Adrenal gland (tissue), 5 donors: ENCODE measurements at regions not wholly inside any gene's neighbourhood (a gene's known extent, or its start where the extent isn't known, plus 50 kb on each side); places are given as distances from the start of the nearest gene placed in this dataset.

ENCODE experiments used
- POLR2A ChIP-seq, 2 donors: fragments of 450-650 bp; IDR thresholded peaks; one replicate each; pipeline ENCODE4 v1.6.1; 2017; ENCODE audit warnings: antibody characterized with exemption in 2 of 2, mild to moderate bottlenecking in 2 of 2, moderate library complexity in 1 of 2
- TF ChIP-seq, protein P1 (sequence below), 6 experiments: fragments of 450-650 bp in 4 of 6; fragments of 200-600 bp in 2 of 6; sonication (generic) in 1 of 6; IDR thresholded peaks; 1 replicate in 5 of 6; 2 replicates in 1 of 6; pipeline versions ENCODE4 v1.5.1 to v1.8.0; 2016 to 2021; ENCODE audit warnings: antibody characterized with exemption in 6 of 6, mild to moderate bottlenecking in 2 of 6, moderate library complexity in 1 of 6
- donor health status: DM: no; HTN: no; CAD: no.

DNA sequence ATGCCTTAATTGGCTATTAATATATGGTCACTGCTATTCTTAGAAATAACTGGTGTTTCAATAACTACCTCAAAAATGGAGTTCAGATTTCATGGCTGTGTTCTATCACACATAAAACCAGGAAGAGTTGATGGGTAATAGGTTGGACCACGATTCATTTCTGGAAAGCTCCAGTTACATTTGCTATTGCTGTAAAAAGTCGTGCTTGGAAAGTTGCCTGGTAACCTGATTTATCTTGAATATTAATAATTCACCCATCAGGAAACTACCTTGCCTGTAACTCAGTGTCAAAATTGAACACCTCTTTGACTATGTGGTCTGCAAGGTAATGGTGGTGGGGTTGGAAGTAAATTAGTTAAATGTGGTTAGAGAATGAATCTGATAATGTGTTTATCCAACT lies 104.7 kb upstream of the IFNG-AS1 start:
- no peak for TF ChIP-seq POLR2A (IDR thresholded peaks at IDR 0.05)
- TF ChIP-seq, protein P1, sequence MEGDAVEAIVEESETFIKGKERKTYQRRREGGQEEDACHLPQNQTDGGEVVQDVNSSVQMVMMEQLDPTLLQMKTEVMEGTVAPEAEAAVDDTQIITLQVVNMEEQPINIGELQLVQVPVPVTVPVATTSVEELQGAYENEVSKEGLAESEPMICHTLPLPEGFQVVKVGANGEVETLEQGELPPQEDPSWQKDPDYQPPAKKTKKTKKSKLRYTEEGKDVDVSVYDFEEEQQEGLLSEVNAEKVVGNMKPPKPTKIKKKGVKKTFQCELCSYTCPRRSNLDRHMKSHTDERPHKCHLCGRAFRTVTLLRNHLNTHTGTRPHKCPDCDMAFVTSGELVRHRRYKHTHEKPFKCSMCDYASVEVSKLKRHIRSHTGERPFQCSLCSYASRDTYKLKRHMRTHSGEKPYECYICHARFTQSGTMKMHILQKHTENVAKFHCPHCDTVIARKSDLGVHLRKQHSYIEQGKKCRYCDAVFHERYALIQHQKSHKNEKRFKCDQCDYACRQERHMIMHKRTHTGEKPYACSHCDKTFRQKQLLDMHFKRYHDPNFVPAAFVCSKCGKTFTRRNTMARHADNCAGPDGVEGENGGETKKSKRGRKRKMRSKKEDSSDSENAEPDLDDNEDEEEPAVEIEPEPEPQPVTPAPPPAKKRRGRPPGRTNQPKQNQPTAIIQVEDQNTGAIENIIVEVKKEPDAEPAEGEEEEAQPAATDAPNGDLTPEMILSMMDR (IDR thresholded peaks at IDR 0.05) = no peak
